ENCODE measurements at regions not wholly inside any gene's neighbourhood (a gene's known extent, or its start where the extent isn't known, plus 50 kb on each side); places are given as distances from the start of the nearest gene placed in this dataset.

DNA sequence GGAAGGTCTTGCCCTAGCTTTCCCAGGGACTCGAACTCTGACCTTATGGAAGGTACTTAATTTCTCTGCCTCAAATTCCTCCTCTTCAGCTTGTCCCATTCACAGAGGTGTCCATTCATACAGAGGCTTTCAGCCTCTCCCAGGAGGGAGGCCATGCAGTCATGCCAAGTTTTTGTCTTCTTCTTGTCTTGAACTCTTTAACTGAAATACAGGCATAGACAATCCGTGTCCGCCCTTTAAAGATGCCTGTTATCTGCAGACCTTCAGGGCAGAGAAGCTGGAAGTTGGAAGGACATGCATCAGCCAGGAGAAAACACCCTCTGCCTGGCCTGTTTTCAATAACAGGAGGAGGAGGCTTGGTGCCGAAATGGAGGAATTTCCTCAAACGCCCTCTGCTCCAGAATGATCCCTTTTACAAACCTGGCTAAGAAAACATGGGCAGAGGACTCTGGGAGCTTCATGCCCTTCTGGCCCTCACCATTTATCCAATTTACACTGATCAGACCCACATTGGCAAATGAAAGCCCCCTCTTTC, 308.3 kb downstream of the MYCN start:
- peak overlapping the region; percentile 13 for H3K4me3 Mint-ChIP-seq
- no peak for DNase-seq (ENCODE audit: extremely low spot score, unreplicated experiment)
- no peaks in the 10 kb centered on the region for H3K36me3 Mint-ChIP-seq
- peaks cover 9% of the 10 kb centered on the region for H3K27me3 Mint-ChIP-seq
- H3K27ac Mint-ChIP-seq = peak overlapping the region; percentile 74
- TF ChIP-seq, protein P1, sequence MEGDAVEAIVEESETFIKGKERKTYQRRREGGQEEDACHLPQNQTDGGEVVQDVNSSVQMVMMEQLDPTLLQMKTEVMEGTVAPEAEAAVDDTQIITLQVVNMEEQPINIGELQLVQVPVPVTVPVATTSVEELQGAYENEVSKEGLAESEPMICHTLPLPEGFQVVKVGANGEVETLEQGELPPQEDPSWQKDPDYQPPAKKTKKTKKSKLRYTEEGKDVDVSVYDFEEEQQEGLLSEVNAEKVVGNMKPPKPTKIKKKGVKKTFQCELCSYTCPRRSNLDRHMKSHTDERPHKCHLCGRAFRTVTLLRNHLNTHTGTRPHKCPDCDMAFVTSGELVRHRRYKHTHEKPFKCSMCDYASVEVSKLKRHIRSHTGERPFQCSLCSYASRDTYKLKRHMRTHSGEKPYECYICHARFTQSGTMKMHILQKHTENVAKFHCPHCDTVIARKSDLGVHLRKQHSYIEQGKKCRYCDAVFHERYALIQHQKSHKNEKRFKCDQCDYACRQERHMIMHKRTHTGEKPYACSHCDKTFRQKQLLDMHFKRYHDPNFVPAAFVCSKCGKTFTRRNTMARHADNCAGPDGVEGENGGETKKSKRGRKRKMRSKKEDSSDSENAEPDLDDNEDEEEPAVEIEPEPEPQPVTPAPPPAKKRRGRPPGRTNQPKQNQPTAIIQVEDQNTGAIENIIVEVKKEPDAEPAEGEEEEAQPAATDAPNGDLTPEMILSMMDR (conservative IDR thresholded peaks at IDR 0.05) = no peak
- peaks cover 3% of the 10 kb centered on the region for H3K9me3 Mint-ChIP-seq
- H3K4me1 Mint-ChIP-seq (ENCODE audit: unreplicated experiment) = peaks cover 50% of the 10 kb centered on the region

DNA sequence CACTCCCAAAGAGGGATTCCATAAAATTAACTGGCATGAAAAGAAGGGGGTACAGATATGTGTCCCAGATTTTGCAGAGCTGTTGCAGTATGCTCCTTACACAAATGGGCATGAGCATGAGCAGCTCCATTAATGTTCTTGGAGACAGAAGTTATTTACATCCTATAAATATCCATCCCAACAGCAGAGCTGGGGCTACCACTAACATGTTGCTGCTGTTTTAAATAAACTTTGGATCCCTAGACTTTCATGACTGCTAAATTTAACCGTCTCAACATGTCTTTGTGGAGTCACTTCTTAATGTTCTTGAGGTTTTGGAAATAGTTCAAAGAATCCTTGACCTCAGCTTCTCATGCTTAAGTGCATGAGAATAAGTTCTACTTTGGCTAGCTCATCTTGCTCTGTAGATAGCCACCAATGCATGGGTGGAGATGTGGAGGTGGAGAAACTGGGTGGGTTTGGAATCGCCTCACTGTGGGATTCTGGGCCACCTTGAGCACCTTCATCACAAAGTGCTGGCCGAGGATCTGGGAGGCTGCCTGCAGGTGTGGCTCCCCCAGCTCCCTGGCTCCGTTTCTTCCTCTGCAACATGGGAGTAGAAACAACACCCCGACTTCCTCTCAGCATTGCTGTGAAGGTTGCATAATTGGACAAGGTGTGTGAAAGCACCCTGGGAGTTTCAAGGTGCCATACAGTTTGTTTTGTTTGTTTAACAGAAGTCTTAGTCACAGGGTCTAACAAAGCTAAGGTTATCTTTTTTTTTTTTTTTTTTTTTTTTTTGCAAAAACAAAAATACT, 307.2 kb downstream of the MYCN start:
- Mint-ChIP-seq H3K27me3 (peaks cover 11% of the 10 kb centered on the region), H3K4me1 (ENCODE audit: unreplicated experiment) (peaks cover 44% of the 10 kb centered on the region), H3K9me3 (peaks cover 3% of the 10 kb centered on the region), H3K27ac (no peak overlapping the region), H3K4me3 (no peak overlapping the region), H3K36me3 (no peaks in the 10 kb centered on the region)
- no peak for DNase-seq (ENCODE audit: extremely low spot score, unreplicated experiment)
- TF ChIP-seq, protein P1 (conservative IDR thresholded peaks at IDR 0.05) = no peak

DNA sequence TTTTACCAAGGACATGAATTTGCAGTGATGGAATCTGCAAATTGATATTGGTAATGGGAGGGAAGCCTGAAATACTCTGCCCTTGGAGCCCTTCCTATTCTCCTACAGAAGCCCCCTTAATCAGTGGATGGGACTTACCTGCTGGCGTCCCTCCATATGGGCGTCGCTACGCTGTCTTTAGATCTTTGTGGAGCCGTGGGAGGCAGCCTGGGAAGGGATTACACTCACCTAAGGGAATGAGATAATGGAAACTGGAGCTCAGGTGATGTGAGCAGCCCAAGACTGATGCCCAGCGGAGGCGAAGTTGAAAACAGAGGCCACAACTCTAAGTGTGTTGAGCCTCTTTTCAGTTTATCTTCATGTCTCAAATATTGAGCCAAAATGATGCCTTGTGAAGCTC, 306.6 kb downstream of the MYCN start:
- Mint-ChIP-seq H3K4me1 (ENCODE audit: unreplicated experiment) (peaks cover 42% of the 10 kb centered on the region), H3K27me3 (peaks cover 11% of the 10 kb centered on the region), H3K36me3 (no peaks in the 10 kb centered on the region), H3K27ac (no peak overlapping the region), H3K4me3 (no peak overlapping the region), H3K9me3 (peaks cover 3% of the 10 kb centered on the region)
- no peak for DNase-seq (ENCODE audit: extremely low spot score, unreplicated experiment)
- TF ChIP-seq, protein P1 (conservative IDR thresholded peaks at IDR 0.05) = no peak

DNA sequence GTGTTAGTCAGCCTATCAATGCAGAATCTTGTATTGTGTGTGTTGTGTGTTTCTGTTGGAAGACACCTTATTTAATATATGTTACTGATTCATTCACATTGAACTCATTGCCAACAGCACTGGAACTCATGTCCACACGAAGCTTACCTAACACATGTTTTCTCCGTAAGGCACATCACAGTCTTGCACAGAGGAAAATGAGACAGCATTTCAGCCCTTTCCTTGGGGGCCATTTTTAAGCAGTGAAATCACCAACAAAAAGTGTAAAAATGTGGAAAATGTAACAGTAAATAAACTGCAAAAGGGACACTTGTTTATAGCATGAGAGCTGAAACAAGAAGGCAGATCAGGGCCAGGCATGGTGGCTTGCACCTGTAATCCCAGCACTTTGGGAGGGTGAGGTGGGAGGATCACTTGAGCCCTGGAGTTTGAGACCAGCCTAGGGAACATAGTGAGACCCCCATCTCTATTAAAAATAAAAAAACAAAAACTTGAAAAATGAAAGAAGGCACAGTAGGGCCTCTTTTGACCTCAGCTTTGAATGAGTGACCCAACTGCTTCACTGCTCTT, 306.0 kb downstream of the MYCN start:
- Mint-ChIP-seq H3K27ac (no peak overlapping the region), H3K36me3 (no peaks in the 10 kb centered on the region), H3K4me1 (ENCODE audit: unreplicated experiment) (peaks cover 40% of the 10 kb centered on the region), H3K4me3 (no peak overlapping the region), H3K9me3 (peaks cover 3% of the 10 kb centered on the region), H3K27me3 (peaks cover 11% of the 10 kb centered on the region)
- no peak for DNase-seq (ENCODE audit: extremely low spot score, unreplicated experiment)
- TF ChIP-seq, protein P1 (conservative IDR thresholded peaks at IDR 0.05) = no peak

DNA sequence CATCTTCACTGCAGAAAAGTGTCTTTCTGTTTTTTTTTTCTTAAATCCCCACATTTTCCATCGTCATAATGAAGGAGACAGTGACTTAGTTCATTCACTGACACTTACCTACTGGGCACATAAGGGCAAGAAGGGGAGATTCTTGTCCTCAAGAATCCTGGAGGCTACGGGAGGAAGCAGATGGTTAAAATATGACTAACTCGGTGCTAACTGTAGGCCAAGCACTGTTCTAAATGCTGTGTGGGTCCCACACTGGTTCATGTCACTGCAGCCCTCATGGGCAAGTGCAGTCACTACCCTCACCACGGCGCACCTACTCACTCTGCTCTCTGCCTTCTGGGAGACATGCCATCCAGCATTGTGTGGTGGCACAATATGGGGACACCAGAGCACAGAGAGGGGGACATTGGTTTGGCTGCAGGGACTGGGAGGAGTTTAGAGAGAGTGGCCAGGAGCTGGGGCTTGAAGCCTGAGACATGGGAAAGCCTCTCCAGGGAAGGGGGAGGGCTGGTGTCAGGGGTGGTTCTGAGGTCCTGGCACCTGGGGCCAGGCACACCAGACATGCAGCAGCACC, 305.2 kb downstream of the MYCN start:
- no peak for DNase-seq (ENCODE audit: extremely low spot score, unreplicated experiment)
- no peaks in the 10 kb centered on the region for H3K36me3 Mint-ChIP-seq
- TF ChIP-seq, protein P1 (conservative IDR thresholded peaks at IDR 0.05) = no peak
- H3K27ac Mint-ChIP-seq = no peak overlapping the region
- H3K4me1 Mint-ChIP-seq (ENCODE audit: unreplicated experiment) = peaks cover 32% of the 10 kb centered on the region
- H3K27me3 Mint-ChIP-seq = peaks cover 11% of the 10 kb centered on the region
- no peak overlapping the region for H3K4me3 Mint-ChIP-seq
- H3K9me3 Mint-ChIP-seq = peaks cover 3% of the 10 kb centered on the region

Measured in type B pancreatic cell (in vitro differentiated cells).